ENCODE measurements at regions not wholly inside any gene's neighbourhood (a gene's known extent, or its start where the extent isn't known, plus 50 kb on each side); places are given as distances from the start of the nearest gene placed in this dataset.

DNA sequence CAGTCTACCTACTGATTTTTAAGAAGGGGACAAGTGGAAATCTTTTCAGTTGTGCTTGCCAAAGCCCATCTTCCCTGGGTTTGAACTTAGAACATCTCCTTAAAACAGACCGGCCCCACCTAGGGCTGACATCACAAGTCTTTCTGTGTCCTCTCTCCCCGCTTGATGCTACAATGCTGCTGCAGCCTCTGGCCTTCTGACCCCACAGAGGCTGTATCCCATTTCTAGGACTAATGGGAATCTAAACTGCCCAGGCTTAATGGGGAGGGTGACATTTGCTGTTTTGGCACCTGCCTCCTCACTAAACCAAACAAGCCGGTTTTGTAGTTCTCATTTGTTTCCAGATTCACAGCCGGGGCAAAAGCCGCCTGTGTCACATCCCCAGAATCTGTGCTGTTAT lies 121.3 kb upstream of the CADM1 start:
- TF ChIP-seq JUND (IDR thresholded peaks at IDR 0.05): no peak
- TF ChIP-seq CTCF (IDR thresholded peaks at IDR 0.05; ENCODE audit: low read depth, low read length, missing input control): no peak
- TF ChIP-seq, protein P1, sequence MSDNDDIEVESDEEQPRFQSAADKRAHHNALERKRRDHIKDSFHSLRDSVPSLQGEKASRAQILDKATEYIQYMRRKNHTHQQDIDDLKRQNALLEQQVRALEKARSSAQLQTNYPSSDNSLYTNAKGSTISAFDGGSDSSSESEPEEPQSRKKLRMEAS (IDR thresholded peaks at IDR 0.05): no peak
- no peak for TF ChIP-seq RAD21 (IDR thresholded peaks at IDR 0.05)
- no peak for TF ChIP-seq YY1 (IDR thresholded peaks at IDR 0.05)
- TF ChIP-seq SP1 (IDR thresholded peaks at IDR 0.05): no peak
- no peak for TF ChIP-seq EGR1 (IDR thresholded peaks at IDR 0.05; ENCODE audit: low read depth in 2 of 2)
- no peak for TF ChIP-seq ZBTB33 (IDR thresholded peaks at IDR 0.05)
- TF ChIP-seq REST (IDR thresholded peaks at IDR 0.05): no peak
- no peak for TF ChIP-seq HNF4G (IDR thresholded peaks at IDR 0.05)
- TF ChIP-seq FOXA2 (IDR thresholded peaks at IDR 0.05): no peak
